ENCODE measurements at regions not wholly inside any gene's neighbourhood (a gene's known extent, or its start where the extent isn't known, plus 50 kb on each side); places are given as distances from the start of the nearest gene placed in this dataset.
"Not testable (repeated sequence)": the region's sequence is repeated elsewhere in the genome, so short reads cannot be mapped to it uniquely, and the experiment has no call there.

DNA sequence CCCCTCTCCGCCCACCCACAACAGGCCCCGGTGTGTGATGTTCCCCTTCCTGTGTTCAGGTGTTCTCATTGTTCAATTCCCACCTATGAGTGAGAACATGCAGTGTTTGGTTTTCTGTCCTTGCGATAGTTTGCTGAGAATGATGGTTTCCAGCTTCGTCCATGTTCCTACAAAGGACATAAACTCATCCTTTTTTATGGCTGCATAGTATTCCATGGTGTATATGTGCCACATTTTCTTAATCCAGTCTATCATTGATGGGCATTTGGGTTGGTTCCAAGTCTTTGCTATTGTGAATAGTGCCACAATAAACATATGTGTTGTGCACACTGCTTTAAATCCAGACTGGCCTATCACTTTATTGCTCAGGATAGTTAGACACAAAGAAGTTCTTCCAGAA is 309.1 kb downstream of the MTX2 start:
- DNase-seq, result not testable (repeated sequence)

GRCh38 chr2:176579608-176580007 is 310.4 kb downstream of the MTX2 start:
- no peak for DNase-seq

DNA sequence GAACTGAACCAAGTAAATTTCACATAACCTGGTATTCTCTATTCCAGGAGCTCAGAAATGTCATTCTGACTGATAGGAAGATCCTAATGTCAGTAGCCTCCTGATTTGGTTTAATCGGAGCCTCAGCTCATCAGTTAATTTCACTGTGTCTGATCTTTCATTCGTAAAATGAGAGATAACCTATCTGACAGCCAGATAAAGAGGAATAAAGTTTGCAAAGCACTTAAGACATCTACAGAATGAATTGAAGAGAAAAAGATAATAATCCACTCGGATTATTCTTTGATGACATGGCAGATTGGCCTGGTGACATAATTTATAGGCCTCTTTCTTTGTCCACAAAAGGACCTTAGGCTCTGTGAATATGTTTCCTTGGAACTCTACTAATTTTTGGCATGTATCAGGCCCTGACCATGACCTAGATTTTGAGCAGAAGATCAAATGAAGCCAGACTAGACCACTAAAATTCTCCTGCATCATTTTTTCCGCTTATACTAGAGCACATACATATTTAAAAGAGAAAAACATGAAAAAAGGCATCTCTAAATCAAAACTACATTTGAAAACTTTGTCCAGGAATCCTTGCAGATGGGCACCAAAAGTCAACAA is 312.4 kb downstream of the MTX2 start:
- no peak for DNase-seq

DNA sequence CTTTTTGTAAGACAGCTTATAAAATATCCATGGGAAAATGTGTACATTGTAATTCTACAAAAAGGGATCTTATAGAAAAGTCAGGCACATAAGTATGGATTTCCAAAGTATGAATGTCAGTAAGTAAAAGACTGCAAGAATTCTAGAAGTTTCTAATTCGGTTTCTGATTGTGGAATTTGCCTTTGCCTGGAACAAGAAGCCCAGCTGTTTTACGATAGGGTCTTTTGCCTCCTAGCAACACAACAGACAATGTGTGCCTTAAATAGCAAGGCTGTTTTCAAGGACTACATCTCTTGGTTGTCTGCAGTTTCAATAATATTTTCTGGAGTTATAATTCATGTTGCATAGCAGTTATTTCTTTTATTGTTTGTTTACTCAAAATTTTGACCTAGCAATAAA is 312.9 kb downstream of the MTX2 start:
- DNase-seq, result no peak

DNA sequence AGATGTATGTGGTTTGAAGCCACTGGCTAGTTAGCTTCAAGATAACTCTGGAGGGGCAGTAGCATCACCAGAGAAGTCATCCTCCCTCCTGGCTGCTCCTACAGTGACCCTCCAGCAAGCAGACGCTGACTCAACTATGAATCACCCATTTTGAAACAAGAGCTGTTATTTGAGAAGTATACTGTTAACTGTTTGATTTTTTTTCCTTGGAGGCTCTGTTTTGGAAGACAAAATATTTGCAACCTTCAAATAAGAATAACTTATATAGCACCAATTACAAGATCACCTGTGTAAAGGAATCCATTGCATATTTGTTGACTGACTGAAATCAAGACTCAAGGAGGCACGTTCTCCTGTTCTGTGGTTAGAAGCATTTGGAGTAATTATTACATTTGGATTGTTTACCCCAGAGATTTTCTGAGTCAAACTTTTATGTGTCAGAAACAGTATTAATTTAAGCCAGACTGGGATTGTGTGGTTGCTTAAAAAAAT is 313.8 kb downstream of the MTX2 start:
- DNase-seq, result no peak

GRCh38 chr2:176583607-176584006 is 314.4 kb downstream of the MTX2 start:
- no peak for DNase-seq

DNA sequence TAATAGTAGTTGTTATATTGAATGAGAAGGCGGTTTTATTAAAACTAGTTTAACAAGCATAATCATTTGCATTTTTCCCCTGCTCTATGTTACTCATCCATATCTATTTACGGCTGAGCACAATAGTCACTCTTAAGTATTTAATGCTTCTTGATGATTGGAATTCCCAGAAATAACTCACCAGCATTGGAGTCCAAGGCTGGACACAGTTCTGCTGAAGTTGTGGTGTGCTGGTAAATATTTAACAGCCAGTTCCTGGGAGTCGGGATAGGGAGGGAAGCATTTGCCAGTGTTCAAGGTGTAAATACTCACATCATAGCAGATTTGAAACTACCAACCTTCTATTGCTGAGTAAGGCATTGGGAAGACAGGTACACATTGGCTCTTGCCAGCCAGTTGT is 315.1 kb downstream of the MTX2 start:
- no peak for DNase-seq

GRCh38 chr2:176585291-176585690 is 316.0 kb downstream of the MTX2 start:
- DNase-seq, result no peak

GRCh38 chr2:176585791-176586190 is 316.5 kb downstream of the MTX2 start:
- no peak for DNase-seq

DNA sequence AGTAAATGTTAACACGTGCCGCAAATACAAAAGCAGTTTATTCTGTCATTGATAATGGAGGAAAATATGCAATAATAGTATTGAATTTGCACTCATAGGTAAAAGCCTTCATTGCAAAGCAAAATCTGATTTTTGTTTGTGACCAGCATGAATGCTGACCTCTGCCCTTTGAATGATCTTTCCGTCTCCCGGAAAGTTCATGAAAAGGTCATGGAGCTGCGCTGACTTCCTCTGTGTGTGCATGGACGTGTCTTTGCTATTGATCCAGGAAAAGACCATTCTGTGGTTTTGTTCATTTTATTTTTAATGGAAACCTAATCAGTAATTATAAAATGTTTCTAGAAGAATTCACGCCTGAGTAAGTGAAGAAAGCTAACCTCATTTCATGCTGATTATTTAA is 320.0 kb downstream of the MTX2 start:
- no peak for DNase-seq

GRCh38 chr2:176589825-176590440 is 320.7 kb downstream of the MTX2 start:
- DNase-seq, result no peak

- DNase-seq, result no peak
Measured at GRCh38 chr2:176592216-176592615, 323.0 kb downstream of the MTX2 start.

DNA sequence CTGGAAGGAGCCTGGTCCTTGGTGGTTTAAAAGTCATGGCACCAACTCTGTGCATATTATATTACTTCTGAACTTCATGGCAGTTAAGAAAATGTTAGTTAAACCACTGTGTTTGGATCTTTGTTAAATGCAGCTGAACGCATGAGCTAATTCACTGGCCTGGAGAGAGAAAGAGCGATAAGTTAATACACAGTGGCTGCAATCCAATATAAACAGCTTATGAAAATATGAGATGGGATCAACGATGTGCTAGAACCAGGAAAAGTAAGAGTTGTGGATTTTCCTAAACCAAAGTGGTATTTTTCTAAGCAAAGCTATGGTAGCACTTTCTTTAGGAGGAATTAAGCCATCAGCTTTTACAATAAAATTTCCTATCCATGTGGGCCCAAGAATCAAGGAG is 326.7 kb downstream of the MTX2 start:
- DNase-seq, result no peak

GRCh38 chr2:176597916-176598315 is 328.7 kb downstream of the MTX2 start:
- no peak for DNase-seq

- no peak for DNase-seq
Measured at GRCh38 chr2:176598351-176598750, 329.1 kb downstream of the MTX2 start.

- no peak for DNase-seq
Measured at GRCh38 chr2:176599796-176600485, 330.7 kb downstream of the MTX2 start.

DNA sequence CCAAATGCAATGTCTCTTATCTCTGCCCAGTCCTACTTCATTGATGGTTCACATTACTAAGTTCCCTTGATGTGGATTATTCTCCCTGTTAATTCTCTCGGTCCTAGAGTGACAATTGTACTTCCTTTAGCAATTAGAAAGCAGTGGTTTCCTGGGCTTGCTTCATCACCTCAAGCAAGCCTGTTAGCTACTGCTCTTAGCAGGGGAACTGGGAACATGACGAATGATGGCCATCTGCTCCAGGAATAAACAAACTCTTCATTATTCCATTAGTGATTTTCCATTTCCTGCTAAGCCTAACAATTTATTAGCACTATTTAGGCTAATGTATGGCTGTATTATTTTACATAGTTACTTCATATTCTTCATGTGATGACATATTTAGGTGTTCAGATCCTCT is 331.8 kb downstream of the MTX2 start:
- DNase-seq, result no peak

- DNase-seq, result no peak
Measured at GRCh38 chr2:176612036-176612435, 342.8 kb downstream of the MTX2 start.

GRCh38 chr2:176612736-176613135 is 343.5 kb downstream of the MTX2 start:
- no peak for DNase-seq

GRCh38 chr2:176613323-176613987 is 344.2 kb downstream of the MTX2 start:
- no peak for DNase-seq

GRCh38 chr2:176614049-176614448 is 344.8 kb downstream of the MTX2 start:
- no peak for DNase-seq

DNA sequence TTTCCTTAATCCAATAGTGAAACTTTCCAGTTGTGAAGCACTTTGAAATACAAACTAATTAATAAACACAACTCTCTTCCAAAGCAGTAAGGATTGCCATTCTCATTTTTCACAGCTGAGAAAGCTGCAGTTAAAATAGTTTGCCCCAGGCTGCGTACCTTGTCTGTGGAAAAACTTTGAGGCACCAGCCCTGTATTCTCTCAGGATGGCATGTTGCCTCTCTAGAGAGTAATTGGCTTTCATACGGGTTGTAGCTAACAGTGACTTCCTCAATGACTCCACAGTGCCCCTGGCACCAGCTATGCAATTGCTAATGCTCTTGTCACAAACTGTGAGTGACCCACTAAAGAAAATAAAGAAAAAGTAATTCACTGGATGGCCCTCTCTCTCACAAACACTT is 345.7 kb downstream of the MTX2 start:
- DNase-seq, result no peak

DNA sequence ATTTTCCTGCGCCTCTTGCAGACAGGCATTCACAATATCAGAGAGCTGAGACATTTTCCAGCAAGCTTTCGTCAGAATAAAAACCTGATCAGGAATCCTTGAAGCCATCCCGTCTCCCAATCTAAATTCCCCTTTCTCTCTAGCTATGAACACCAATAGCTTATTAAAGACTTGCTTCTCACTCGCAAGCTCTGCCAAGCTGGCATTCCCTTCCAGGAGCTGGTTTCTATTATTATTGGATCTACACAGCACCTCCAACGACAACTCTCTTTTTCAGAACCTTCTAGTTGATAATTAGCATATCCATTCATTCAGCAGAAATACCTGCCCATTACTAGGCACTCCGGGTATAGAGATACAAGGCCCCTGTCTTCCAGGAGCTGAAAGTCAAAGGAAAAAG is 350.3 kb downstream of the MTX2 start:
- DNase-seq, result no peak

DNA sequence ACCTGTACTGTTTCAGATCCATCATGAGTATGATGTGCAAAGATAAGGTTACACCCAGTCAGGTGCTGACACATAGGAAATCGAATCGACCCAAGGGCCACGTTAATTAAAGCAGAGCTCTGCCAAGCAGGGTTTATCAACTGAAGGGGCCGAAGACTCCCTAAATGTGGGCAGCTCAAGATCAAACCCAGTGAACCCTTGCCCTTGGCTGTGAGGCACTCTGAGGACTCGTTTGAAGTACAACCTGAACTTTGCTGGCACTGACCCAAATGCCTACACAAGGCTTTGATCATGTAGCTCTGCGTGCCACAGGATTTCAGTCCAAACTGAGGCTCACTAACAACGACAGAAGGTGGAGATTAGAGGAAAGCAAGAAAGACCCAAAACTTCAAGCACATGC is 352.1 kb downstream of the MTX2 start:
- no peak for DNase-seq

Measured in GDM1 (cell line).